HL-60 (cell line): ENCODE measurements at regions not wholly inside any gene's neighbourhood (a gene's known extent, or its start where the extent isn't known, plus 50 kb on each side); places are given as distances from the start of the nearest gene placed in this dataset.

Source experiments
- GABPA ChIP-seq: IDR thresholded peaks from 2 replicates; pipeline ENCODE4 v1.6.1; 2012; ENCODE audit warnings: low read depth
- TF ChIP-seq, protein P1 (sequence below): IDR thresholded peaks from one replicate; pipeline ENCODE4 v1.5.1; 2011; ENCODE audit warnings: low read length, control low read depth, inconsistent platforms; ENCODE audit not compliant: insufficient read depth

DNA sequence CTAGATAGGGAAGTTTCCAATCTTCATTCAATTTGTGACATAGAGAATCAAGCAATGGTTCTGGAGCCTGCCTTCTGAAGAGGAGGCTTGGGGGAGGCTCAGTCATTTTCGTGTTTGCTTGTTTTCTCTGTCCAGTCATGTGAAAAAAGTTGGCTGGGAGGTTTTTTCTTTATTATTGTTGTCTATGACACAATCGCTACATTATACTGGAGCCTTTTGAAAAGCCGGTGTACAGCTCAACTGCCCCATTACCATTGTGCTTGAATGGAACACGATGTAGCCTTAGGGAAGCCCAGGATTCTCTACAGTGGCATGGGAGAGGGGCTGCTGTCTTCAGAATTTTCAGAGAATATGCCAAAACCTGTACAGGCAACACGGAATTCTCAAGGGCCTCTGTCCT is 57.9 kb upstream of the NCAM1 start:
- TF ChIP-seq, protein P1, sequence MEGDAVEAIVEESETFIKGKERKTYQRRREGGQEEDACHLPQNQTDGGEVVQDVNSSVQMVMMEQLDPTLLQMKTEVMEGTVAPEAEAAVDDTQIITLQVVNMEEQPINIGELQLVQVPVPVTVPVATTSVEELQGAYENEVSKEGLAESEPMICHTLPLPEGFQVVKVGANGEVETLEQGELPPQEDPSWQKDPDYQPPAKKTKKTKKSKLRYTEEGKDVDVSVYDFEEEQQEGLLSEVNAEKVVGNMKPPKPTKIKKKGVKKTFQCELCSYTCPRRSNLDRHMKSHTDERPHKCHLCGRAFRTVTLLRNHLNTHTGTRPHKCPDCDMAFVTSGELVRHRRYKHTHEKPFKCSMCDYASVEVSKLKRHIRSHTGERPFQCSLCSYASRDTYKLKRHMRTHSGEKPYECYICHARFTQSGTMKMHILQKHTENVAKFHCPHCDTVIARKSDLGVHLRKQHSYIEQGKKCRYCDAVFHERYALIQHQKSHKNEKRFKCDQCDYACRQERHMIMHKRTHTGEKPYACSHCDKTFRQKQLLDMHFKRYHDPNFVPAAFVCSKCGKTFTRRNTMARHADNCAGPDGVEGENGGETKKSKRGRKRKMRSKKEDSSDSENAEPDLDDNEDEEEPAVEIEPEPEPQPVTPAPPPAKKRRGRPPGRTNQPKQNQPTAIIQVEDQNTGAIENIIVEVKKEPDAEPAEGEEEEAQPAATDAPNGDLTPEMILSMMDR = no peak
- TF ChIP-seq GABPA = no peak
